GM12878 (cell line): ENCODE measurements at regions not wholly inside any gene's neighbourhood (a gene's known extent, or its start where the extent isn't known, plus 50 kb on each side); places are given as distances from the start of the nearest gene placed in this dataset.

Experiments used
- BHLHE40 ChIP-seq, 2 experiments: fragments of 450-650 bp in 1 of 2; IDR thresholded peaks; 2 replicates each; pipeline ENCODE4 v1.6.1; 2011 to 2017; ENCODE audit warnings: low read depth in 2 of 2, borderline replicate concordance in 1 of 2, improper control_type of control experiment in 1 of 2, low read length in 1 of 2, mild to moderate bottlenecking in 1 of 2
- CEBPB ChIP-seq, 2 experiments: fragments of 150-350 bp in 1 of 2; IDR thresholded peaks; 2 replicates each; pipeline ENCODE4 v1.6.1; 2012 to 2014; ENCODE audit warnings: low read depth in 2 of 2, low read length in 2 of 2, borderline replicate concordance in 1 of 2, inconsistent platforms in 1 of 2
- CEBPZ ChIP-seq: fragments of 150-350 bp; IDR thresholded peaks from 2 replicates; pipeline ENCODE4 v1.6.1; 2016; ENCODE audit warnings: low read depth, low read length
- CREM ChIP-seq: IDR thresholded peaks from 2 replicates; pipeline ENCODE4 v1.6.1; 2014; ENCODE audit warnings: antibody characterized with exemption, low read depth
- EZH2 ChIP-seq: IDR thresholded peaks from 2 replicates; pipeline ENCODE4 v1.6.1; 2012; ENCODE audit warnings: low read depth, mild to moderate bottlenecking, control low read depth, inconsistent platforms, low read length, borderline replicate concordance; ENCODE audit not compliant: control insufficient read depth
- FOXK2 ChIP-seq: fragments of 450-650 bp; IDR thresholded peaks from 2 replicates; pipeline ENCODE4 v1.6.1; 2017; ENCODE audit warnings: mild to moderate bottlenecking, moderate library complexity
- IKZF2 ChIP-seq, 2 experiments: fragments of 450-650 bp; IDR thresholded peaks; 2 replicates each; pipeline ENCODE4 v1.6.1; 2017; ENCODE audit warnings: mild to moderate bottlenecking in 2 of 2, moderate library complexity in 2 of 2
- MXI1 ChIP-seq: fragments of 150-350 bp; IDR thresholded peaks from 2 replicates; pipeline ENCODE4 v1.6.1; 2011; ENCODE audit warnings: low read depth, mild to moderate bottlenecking, inconsistent platforms, low read length, improper control_type of control experiment
- MYC ChIP-seq: IDR thresholded peaks from 2 replicates; pipeline ENCODE4 v1.6.1; 2011; ENCODE audit warnings: mild to moderate bottlenecking, low read length, moderate library complexity, inconsistent platforms; ENCODE audit not compliant: insufficient read depth, insufficient replicate concordance, insufficient read length, severe bottlenecking
- NFXL1 ChIP-seq: fragments of 450-650 bp; IDR thresholded peaks from 2 replicates; pipeline ENCODE4 v1.6.1; 2017; ENCODE audit warnings: antibody characterized with exemption, mild to moderate bottlenecking, borderline replicate concordance
- NKRF ChIP-seq: fragments of 450-650 bp; conservative IDR thresholded peaks from 2 replicates; pipeline ENCODE4 v1.6.1; 2017; ENCODE audit warnings: mild to moderate bottlenecking, moderate library complexity
- RBBP5 ChIP-seq: fragments of 200-600 bp; sonication (generic); conservative IDR thresholded peaks from 2 replicates; pipeline ENCODE4 v1.6.1; 2016
- SMC3 ChIP-seq: IDR thresholded peaks from 2 replicates; pipeline ENCODE4 v1.6.1; 2011; ENCODE audit warnings: low read length, improper control_type of control experiment, borderline replicate concordance
- TBL1XR1 ChIP-seq: IDR thresholded peaks from 2 replicates; pipeline ENCODE4 v1.6.1; 2012; ENCODE audit warnings: low read depth, low read length, improper control_type of control experiment
- TCF7 ChIP-seq: IDR thresholded peaks from 2 replicates; pipeline ENCODE4 v1.6.1; 2014; ENCODE audit warnings: antibody characterized with exemption, borderline replicate concordance
- ZNF217 ChIP-seq: fragments of 450-650 bp; IDR thresholded peaks from 2 replicates; pipeline ENCODE4 v1.6.1; 2017; ENCODE audit warnings: antibody characterized with exemption, mild to moderate bottlenecking
- ZNF687 ChIP-seq: fragments of 450-650 bp; IDR thresholded peaks from 2 replicates; pipeline ENCODE4 v1.6.1; 2017; ENCODE audit warnings: mild to moderate bottlenecking, moderate library complexity

- TF ChIP-seq MXI1 (peak; percentile 71; the same call in 1 of the 2 replicates), CEBPZ (no peak), TCF7 (no peak), MYC (no peak), IKZF2 (IDR thresholded peaks at IDR 0.05) (peak in 1 of 2 experiments; percentile 40; a peak in 2 of 4 replicates), RBBP5 (no peak), TBL1XR1 (no peak), FOXK2 (peak; percentile 42; the same call in 1 of the 2 replicates), CREM (peak; percentile 58; the same call in 1 of the 2 replicates), NFXL1 (no peak), EZH2 (no peak), BHLHE40 (IDR thresholded peaks at IDR 0.05; ENCODE audit: borderline replicate concordance in 1 of 2, low read depth in 2 of 2, low read length in 1 of 2) (no peak; a peak in 1 of 4 replicates), SMC3 (no peak), NKRF (0 out of 2 replicates have a peak, but pooled peaks have one; percentile 4), ZNF217 (no peak), ZNF687 (peak; percentile 92), CEBPB (IDR thresholded peaks at IDR 0.05; ENCODE audit: borderline replicate concordance in 1 of 2, low read depth in 2 of 2, low read length in 2 of 2) (no peak)
These were observed 75.2 kb downstream of the OR2B2 start (continued) for GRCh38 chr6:27836783-27837624.
